ENCODE measurements at regions not wholly inside any gene's neighbourhood (a gene's known extent, or its start where the extent isn't known, plus 50 kb on each side); places are given as distances from the start of the nearest gene placed in this dataset.
"Not testable (repeated sequence)": the region's sequence is repeated elsewhere in the genome, so short reads cannot be mapped to it uniquely, and the experiment has no call there.

DNA sequence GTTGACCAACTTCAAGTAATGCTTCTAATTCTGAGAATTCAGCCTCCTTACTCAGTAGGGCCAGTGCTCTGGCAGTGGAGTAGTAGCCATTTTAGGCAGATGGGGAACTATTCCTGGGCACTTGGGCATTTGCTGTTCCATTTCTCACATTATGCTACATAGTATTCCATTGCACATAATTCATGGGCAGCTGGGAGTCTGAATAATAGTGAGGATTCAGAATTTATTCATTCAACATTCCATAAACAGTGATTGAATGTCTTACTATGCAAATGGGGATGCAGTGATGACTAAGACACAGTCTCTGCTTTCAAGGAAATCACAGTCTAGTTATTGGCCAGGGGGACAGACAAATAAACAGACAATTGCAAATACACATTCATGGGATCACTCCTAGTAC lies 301.0 kb upstream of the KCNN2 start:
- DNase-seq = no peak

DNA sequence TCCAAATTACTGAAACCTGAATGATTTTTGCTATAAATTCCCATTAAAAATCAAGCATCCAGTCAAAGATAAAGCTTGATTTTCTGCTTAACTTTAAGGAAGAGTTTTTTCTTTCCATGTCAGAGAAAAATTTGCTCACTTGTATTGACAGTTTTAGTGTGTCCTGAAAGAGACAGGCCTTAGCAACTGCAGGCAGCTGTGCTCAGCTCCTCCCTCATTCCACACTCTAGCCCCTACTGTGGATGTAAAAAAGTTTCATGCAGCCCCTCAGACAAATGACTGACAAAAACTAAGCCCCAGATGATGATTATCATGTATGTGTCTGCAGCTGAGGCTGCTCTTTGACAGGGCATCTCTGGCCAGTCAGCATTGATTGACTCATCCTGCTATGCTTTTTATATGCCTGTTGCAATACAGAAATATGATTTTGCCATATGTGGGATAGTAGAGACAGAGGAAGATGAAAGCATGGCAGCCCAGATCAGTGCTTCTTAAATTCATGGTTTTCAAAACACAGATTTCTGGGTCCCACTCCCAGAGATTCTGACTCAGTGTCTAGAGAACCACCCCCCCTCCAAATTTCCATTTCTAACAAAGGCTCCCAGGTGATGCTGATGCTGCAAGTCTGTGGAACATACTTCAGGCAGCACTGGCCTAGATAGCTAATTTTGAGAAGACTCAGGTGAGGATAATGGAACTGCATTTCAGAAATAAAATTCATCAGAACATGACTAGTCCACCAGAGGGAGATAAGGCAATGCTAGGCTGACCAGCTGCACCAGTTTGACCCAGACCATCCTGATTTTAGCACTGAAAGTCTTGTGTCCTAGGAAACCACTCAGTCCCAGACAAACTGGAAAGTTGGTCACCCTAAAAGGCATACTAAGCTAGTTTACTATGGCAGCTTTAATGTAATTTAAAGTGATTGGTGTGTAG lies 298.7 kb upstream of the KCNN2 start:
- DNase-seq = no peak

DNA sequence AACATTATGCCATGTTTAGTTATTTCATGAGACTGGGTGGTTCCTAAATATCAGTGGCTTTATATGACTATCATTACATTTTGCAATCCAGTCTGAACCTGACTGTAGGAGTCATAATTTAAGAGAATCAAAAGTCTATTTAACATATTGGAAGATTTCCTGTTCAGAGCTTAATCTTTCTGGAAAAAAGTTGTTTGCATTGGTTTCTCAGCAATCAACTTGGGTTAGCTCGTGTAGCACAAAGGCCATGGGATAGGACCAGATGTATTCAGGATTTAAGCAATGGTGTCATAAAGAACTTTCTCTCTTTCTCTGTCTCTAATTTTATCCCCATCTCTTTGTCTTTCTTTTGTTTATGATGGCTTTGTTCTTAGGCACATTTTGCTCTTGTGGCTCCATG lies 296.0 kb upstream of the KCNN2 start:
- DNase-seq = no peak

DNA sequence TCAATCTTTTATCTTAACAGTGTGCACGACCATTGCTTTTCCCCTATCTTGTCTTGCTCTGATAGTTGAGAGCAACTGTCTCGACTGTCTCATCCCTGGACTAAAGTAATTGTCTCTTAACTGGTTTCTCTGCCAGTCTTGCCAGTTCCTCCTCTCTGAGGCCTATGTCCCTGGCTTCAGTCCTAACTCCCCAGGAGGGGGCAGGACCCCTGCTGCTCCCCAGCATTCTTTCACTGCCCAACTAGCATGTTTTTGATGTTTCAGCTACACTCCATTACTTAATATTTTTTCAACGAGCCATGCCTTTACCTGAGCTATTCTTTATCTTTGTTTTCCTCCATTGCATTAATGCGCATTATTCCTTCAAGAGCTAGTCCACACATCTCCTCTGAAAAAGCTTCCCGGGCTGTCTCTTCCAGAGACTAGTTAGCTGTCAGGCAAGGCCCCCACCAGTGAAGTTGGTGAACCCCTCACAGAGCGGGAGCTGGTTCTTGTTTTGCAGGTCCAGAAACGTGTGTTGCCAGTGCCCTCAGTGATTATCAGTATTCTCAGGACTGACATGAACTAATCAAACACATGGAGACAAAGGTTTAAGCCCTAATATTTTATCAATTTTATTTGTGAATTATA lies 291.7 kb upstream of the KCNN2 start:
- DNase-seq = no peak

DNA sequence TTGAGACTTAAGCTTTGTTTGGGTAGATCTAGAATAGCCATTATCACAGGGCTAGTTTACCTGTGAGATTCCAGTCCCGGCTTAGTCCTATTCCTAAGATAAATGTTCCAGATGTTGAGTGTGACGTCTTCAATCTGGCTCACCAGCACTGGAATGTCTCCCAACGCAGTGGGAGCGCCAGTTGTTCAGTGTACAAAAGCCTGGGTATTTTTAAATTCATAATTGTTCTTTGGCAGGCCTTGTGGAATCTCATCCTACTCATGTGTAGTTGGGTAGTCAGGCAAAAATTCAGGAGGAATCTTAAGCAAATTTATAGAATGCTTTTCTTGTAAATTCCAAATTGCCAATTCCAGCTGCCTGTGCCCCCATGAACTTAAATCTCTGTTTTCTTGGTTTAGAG lies 272.6 kb upstream of the KCNN2 start:
- DNase-seq = no peak

DNA sequence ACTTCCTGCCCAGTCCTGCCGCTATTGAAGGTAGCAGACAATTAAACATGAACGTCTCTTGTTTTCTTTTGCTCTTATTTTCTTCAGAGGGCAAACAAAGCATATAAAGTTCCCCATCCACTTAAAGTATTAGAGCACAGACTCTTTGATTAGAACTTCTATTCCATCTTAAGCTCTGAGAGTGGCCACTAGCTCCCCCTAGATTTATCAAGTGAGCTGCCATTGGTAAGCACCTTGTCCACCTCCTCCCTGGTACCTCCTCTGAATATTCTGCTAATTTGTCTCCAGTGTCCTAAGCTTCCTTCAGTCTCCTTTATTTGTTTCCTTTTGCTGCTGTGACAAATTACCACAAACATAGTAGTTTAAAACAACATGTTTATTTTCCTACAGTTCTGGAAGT lies 264.3 kb upstream of the KCNN2 start:
- no peak for DNase-seq

DNA sequence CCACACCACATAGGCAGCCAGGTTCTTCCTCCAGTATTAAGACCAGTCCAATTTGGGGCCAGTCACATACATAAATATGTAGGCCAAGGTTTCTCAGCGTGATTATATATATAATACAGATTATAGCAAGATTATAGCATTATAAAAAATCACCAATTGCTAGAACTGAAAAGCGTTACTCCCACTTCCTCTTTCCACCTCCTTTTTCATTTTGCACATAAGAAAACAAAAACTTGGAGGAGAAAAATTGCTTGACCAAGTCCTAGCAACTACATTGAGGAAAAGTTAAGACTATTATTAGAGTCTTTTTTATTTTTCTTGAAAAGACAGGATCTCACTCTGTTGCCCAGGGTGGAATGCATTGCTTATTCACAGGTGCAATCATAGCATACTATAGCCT lies 262.7 kb upstream of the KCNN2 start:
- DNase-seq = no peak

DNA sequence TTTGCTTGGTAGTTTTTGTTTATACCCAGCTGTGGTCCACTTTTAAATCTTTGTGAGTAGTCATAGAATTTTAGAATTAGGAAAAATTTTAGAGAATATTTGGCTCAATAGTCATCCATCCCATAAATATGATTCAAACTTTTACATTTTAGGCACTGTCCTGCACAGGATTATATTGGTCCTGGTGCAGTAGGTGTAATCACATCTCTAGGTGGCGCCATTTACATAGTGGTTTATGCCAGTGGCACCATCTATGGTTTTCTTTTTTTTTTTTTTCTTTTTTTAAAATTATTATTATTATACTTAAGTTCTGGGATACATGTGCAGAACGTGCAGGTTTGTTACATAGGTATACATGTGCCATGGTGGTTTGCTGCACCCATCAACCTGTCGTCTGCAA lies 260.7 kb upstream of the KCNN2 start:
- peak; percentile 33 for DNase-seq

DNA sequence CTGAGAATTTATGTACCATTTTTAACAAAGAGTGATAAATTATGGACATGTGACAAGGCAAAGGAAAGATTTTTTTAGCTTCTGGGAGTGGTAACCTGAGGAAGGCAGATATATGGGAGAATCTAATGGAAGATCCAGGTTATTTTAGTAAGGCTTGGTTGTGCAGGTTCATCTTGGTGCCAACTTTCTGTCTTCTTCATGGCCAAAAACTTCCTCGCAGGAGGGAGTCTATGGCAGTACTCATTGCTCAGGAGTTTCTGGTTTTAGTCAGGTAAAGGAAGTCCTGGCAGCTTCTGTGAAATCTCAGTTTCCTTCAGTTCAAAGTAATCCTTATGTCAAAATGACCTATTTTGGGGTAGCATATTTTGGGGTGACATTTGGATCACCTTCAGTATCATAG lies 248.3 kb upstream of the KCNN2 start:
- DNase-seq = no peak

DNA sequence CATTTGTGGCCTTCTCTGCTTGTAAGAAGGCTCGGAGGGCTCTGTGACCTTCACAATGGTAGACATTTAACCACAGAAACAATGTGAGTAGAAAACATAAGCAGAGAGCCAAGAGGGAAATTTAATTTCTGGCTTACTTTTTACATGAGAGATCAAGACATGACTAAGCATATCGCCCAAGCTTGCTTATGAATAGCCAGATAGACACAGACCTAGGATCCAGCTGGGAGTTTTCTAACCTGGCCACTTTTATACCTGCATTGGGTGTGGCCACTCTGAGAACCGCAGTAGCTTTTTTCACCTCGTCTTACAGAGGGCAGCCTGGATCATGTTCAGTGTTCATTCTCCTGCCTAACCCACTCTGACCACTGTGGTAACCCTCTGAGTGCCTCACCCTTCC lies 244.9 kb upstream of the KCNN2 start:
- DNase-seq = no peak

DNA sequence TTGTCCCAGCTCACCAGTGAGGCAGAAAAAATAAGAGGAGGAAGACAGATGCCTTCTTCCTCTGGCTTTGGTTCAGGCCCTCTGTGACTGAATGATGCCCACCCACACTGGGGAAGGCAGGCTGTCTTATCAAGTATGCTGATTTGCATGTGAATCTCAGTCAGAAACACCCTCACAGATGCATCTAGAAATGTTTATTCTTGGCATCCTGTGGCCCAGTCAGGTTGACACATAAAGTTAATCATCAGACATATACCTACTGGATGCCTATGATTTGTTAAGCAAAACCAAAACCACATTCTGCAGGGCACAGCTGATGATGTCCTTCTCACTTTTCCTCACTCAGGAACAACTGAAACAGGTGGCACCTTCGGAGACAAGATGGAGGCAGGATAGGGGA lies 243.4 kb upstream of the KCNN2 start:
- DNase-seq = no peak

DNA sequence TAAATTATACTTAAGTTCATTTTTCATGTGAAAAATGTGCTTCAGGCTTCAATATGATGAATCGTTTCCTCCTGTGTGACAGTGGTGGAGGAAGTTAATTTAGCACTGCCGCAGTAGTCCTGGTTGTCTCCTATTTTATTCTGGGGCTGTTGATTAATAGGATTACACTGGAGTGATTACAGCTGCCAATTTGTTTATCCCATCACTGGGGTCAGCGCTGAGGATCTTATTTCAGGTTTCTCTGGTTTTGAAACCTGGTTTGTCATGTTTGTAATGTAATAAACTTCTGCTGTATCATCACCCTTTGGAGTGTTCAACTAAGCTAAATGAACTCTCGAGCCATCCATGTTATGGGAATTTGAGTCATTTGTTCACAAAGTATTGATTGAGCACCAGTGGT lies 241.7 kb upstream of the KCNN2 start:
- DNase-seq = no peak

DNA sequence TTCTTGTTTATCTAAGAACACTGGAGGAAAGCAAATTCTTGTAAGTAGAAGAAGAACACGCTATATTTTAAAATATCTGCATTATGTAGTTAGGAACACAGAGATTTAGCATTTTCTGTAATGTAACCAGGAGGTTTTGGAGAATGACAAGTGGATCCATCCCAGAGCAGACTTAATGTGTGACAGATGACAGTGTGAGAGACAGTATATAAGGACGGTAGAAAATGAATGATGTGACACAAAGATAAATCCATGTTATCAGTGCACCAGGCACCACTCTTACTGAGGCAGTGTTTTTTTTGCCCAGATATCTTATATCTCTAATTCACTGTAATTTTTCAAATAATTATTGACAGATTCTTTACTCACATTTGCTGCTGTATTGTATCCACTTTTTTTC lies 239.0 kb upstream of the KCNN2 start:
- DNase-seq = no peak

DNA sequence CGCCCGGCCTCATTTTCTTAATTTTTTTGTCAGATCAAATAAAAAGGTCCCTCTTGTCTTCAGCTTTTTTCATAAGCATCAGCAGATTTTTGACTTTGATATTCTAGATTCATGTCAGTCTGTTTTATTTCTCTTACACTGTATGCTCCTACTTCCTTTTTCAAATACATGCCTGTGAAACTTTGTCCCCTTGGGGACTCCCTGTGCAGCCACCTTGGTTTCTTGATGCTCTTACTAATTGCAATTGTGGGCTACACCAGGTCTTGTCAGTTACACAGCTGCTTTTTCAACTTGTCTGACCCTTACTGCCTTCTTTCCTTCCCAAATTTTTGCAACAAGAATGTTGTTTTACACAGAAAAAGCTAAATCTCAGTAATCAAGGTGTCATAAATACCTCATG lies 238.2 kb upstream of the KCNN2 start:
- DNase-seq = no peak

DNA sequence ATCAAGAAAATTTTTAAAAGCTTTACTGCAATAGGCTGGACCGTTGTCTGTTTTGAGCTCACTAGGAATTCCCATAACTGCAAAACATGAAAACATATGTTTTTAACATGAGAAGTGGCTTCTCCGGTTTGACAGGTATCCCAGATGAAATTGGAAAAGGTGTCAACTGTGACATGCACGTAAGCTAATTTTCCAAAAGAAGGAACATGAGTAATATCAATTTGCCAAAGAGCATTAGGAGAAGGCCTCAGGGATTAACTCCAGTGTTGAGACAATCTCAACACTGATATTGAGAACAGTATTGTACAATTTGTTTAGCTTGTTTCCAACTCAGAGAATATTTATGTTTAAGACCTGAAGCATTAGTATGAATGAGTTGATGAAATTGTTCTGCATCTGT lies 215.5 kb upstream of the KCNN2 start:
- no peak for DNase-seq

DNA sequence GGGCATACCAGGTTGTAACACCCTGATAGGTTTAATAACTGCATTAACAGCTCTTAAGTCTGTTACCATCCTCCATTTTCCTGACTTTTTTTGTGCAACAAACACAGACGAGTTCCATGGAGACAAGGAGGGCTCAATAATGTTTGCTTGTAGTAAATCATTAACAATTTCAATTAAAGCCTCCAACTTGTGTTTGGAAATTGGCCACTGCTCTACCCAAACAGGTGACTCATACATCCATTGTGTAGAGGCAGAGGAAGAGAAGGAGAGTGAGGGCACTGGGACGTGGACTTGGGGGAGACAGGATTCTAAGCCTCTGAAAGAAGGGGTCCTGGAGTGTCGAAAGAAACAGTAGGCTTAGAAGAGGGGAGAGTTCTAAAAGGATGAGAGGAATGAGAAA lies 213.6 kb upstream of the KCNN2 start:
- no peak for DNase-seq

DNA sequence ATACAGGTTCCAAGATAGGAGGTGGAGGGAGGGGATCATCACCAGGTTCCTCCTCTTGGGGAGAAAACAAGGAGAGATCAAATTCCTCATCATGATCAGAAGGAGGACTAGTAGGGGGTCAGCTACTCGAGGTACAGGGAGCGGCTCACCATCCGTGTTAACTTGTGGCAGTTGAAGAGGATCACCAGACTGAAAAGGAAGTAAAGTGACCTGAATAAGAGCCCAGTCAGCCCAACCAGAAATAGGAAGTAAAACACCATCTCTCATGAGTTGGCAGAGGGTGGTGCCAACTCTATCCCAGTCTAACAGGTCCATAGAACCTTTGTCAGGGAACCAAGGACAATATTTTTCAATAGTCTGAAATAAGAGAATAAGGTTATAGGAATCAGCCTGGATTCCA lies 213.1 kb upstream of the KCNN2 start:
- not testable (repeated sequence) for DNase-seq

DNA sequence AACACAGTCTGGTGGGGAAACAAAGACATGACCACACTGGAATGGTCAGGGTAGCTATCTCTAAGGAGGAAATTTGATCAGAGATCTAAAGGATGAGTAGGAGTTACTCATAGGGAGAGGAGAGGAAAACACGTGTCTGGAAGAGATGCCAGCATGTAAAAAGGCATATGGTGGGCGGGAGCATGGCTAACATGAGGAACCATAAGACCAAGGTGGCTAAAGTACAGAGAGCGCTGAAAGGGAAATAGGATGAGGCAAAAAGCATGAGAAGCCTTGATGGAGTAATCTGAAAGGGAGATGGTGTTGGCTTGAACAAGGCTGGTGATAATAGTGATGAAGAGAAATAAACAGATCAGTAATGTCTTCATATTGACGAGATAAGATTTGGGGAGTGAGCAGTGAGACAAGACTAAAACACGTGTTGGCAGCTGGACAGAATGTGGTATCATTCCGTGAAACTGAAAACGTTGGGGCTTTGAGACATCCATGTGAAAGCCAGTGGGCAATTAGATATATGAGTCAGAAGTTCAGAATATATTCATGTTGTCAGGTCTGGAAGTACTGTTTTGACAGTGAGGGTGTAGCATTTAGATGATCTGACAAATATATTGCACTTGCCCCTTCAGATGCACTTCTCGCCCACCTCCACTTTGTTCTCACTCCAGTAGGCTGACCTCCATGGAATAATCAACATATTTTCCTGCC lies 209.1 kb upstream of the KCNN2 start:
- DNase-seq = no peak

DNA sequence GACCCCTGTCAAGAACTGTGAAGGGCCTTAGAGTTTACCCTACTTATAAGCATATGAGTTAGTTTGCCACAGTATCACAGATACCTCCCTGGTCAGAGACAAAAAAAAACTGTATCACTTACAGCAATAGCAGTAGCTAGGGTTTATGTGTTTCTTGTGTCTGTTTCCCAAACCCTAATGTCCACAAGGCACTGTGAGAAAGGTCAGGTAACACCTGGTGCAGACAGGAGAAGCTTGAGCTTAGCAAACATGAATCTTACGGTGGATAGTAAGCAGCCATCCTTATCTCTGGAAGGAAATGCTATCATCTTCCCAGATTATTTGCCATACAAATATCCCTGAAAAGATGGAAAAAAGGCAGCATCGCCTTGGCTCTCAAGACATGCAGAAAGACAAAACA lies 208.5 kb upstream of the KCNN2 start:
- no peak for DNase-seq

DNA sequence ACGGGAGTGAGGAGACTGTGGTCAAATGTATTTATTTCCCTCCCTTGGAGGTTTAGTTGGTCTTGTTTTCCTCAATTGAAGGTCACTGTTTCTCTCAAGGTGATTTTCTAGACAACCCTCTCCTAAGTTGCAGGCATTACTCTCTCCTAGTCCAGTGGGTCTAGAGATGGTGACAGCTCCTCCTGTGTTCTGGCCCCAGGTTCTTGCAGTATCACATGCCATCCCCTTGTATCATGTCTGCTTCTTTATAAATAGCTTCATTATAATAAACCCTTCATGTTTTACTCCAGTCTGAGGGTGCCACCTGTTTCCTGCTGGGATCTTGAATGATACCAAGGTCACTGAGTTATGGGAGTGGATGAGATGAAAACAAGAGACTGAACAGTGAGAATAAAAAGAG lies 208.0 kb upstream of the KCNN2 start:
- DNase-seq = no peak

DNA sequence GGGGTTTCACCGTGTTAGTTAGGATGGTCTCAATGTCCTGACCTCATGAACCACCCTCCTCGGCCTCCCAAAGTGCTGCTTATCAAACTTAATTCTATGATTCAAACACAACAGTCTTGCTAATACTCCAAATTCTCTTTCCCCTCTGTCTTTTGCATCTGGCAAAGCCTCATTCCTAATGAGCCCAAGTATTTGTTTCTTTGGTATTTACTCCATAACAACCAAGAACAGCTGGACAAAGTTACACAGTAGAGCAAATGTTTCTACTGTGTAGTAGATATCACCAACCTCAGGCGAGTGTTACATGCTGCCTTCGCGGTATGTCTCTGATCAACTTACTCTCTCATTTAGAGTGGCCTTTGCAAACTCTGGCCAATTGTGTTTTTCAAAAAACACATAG lies 195.8 kb upstream of the KCNN2 start:
- DNase-seq = no peak

DNA sequence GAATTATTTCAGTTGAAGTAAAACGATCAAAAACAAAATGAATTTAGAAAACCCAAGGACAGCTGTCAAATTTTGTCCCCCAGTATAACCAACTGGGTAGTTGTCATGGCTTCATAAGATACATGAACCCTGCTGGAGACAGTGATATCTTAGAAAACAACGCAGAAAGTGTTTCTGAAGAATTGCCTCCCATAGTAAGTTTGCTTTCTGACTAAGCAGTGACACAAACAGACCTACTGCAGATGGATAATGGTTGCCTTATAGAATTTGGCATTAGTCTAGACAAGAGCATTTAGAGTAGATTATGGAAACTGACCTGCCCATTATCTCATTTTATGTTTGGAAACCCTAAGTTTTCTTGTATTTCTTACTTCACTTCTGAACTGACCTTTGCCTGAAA lies 187.7 kb upstream of the KCNN2 start:
- DNase-seq = no peak

DNA sequence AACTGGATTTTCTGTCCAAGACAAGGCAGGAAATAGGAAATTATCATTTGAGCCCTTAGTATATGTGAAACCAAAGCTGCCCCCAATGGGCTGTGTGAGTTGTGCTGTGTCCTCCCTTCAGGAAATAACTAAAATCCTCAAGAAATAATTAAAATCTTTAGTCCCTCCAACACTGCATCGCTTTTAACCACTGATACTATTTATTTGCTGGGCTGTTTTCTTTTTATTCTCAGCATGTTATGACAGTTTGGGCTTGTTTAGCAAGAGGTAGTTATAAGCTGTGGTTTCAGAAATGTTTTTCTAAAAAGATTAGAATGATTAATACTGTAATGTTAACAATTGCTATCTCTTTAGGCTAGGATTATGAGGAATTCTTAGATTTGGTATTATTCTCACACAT lies 187.0 kb upstream of the KCNN2 start:
- no peak for DNase-seq

DNA sequence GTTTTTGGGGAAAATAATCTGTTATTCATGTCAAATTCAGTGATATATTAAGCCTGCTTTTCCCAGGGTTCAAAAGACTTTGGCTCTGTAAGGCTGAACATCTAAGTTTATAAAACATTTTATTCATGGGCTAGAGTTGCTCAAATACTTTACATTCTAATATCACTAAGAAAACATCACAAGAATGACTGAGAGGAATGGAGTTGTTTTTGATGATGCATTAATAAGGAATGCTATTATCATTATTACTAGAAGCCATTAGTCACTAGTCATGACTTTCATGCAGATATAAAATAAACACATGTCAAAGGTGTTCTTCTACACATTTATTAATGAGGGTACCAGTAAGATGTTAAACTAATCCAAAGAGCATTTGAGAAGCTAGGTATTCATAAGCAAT lies 185.5 kb upstream of the KCNN2 start:
- no peak for DNase-seq

All from activated CD4-positive, alpha-beta T cell treated with anti-CD3 and anti-CD28 coated beads, Interleukin-10, Interleukin-2, amounts not matched to agents 100 ng/mL and 50 ng/mL, durations not matched to agents 16 hours and 8 hours (primary cell).